GM13976 (cell line): ENCODE measurements at regions not wholly inside any gene's neighbourhood (a gene's known extent, or its start where the extent isn't known, plus 50 kb on each side); places are given as distances from the start of the nearest gene placed in this dataset.

Source experiments
- DNase-seq: peaks from one replicate; pipeline ENCODE4 v3.0.0; 2012; ENCODE audit warnings: low spot score
- CTCF ChIP-seq: IDR thresholded peaks from 2 replicates; pipeline ENCODE4 v1.5.1; 2012; ENCODE audit warnings: borderline replicate concordance, mild to moderate bottlenecking; ENCODE audit not compliant: insufficient read depth; ENCODE audit errors: extremely low read depth, missing control alignments, control extremely low read depth
- in situ Hi-C: fragments of 300-500 bp; cut with MboI; formaldehyde crosslinking; loops from one replicate; pipeline ENCODE4 v1.12.0; 2022; ENCODE audit warnings: low sequenced_read_pairs, mixed read lengths, inconsistent platforms; ENCODE audit not compliant: unreplicated experiment

GRCh38 chr20:51941503-51941902, 139.2 kb upstream of the SALL4 start:
- in situ Hi-C loops = no loop called here

GRCh38 chr20:51939259-51939585, 136.9 kb upstream of the SALL4 start:
- DNase-seq = no peak

More at GRCh38 chr20:51941503-51941902, 139.2 kb upstream of the SALL4 start:
- DNase-seq = no peak
- no peak for TF ChIP-seq CTCF

GRCh38 chr20:51938559-51939258, 136.4 kb upstream of the SALL4 start:
- no peak for TF ChIP-seq CTCF
- in situ Hi-C loops = no loop called here
- DNase-seq = no peak

More at GRCh38 chr20:51939259-51939585, 136.9 kb upstream of the SALL4 start:
- TF ChIP-seq CTCF = no peak
- in situ Hi-C loops = no loop called here

- TF ChIP-seq CTCF = no peak
- in situ Hi-C loops = no loop called here
- no peak for DNase-seq
These were observed 135.5 kb upstream of the SALL4 start for GRCh38 chr20:51937779-51938178.

- in situ Hi-C loops = no loop called here
- no peak for TF ChIP-seq CTCF
- DNase-seq = no peak
These were observed 134.1 kb upstream of the SALL4 start for GRCh38 chr20:51936377-51936776.

- in situ Hi-C loops = no loop called here
- TF ChIP-seq CTCF = no peak
- DNase-seq = no peak
These were observed 132.7 kb upstream of the SALL4 start for GRCh38 chr20:51935003-51935358.

- TF ChIP-seq CTCF = no peak
- in situ Hi-C loops = no loop called here
- no peak for DNase-seq
These were observed 132.1 kb upstream of the SALL4 start for GRCh38 chr20:51934301-51935002.
